Gastroesophageal sphincter (tissue), 4 donors: ENCODE measurements at regions not wholly inside any gene's neighbourhood (a gene's known extent, or its start where the extent isn't known, plus 50 kb on each side); places are given as distances from the start of the nearest gene placed in this dataset.
A peak's percentile ranks its signal among the peaks of the same experiment; 100 is the strongest.
"Not testable (repeated sequence)": the region's sequence is repeated elsewhere in the genome, so short reads cannot be mapped to it uniquely, and the experiment has no call there.

Experiments
- ATAC-seq: fragments of 150-250 bp; one replicate; pipeline ENCODE4 v1.9.1; 2016; ENCODE audit warnings: mild to moderate bottlenecking, moderate library complexity
- H3K27ac ChIP-seq, 4 donors: fragments of 200-600 bp; sonication (generic) in 3 of 4; 1 replicate in 3 of 4; 2 replicates in 1 of 4; pipeline ENCODE4 v1.5.1; 2016 to 2019
- H3K27me3 ChIP-seq: fragments of 200-600 bp; sonication (generic); one replicate; pipeline ENCODE4 v1.5.1; 2019
- H3K36me3 ChIP-seq, 2 donors: fragments of 200-600 bp; sonication (generic); one replicate each; pipeline ENCODE4 v1.5.1; 2019; ENCODE audit warnings: control low read depth in 1 of 2
- H3K4me1 ChIP-seq, 3 donors: fragments of 200-600 bp; sonication (generic); 1 replicate in 2 of 3; 2 replicates in 1 of 3; pipeline ENCODE4 v1.5.1; 2016 to 2019; ENCODE audit warnings: control low read depth in 2 of 3
- H3K4me3 ChIP-seq, 2 donors: fragments of 200-600 bp; sonication (generic); one replicate each; pipeline ENCODE4 v1.5.1; 2019; ENCODE audit warnings: mild to moderate bottlenecking in 1 of 2, moderate library complexity in 1 of 2
- H3K9me3 ChIP-seq, 3 donors: fragments of 200-600 bp; sonication (generic); one replicate each; pipeline ENCODE4 v1.5.1; 2017 to 2019; ENCODE audit warnings: control low read depth in 2 of 3
- EP300 ChIP-seq: sonication (generic); formaldehyde crosslinking; IDR thresholded peaks from one replicate; pipeline ENCODE4 v1.6.1; 2017; ENCODE audit warnings: antibody characterized with exemption, mild to moderate bottlenecking
- POLR2A ChIP-seq, 2 donors: fragments of 450-650 bp; IDR thresholded peaks; one replicate each; pipeline ENCODE4 v1.6.1; 2017; ENCODE audit warnings: antibody characterized with exemption in 2 of 2, mild to moderate bottlenecking in 2 of 2, moderate library complexity in 1 of 2
- POLR2AphosphoS5 ChIP-seq: sonication (generic); formaldehyde crosslinking; IDR thresholded peaks from one replicate; pipeline ENCODE4 v1.6.1; 2017; ENCODE audit warnings: antibody characterized with exemption
- WGBS, 2 donors: methylation state at CpG; one replicate each; pipeline ENCODE4 v1.1.5; 2018; ENCODE audit warnings: low coverage in 1 of 2; 5-methylcytosine and 5-hydroxymethylcytosine counted together
- TF ChIP-seq, protein P1 (sequence below), 4 experiments: fragments of 200-600 bp in 2 of 4; fragments of 450-650 bp in 2 of 4; sonication (generic) in 1 of 4; IDR thresholded peaks; one replicate each; pipeline ENCODE4 v1.5.1; 2017 to 2019; ENCODE audit warnings: antibody characterized with exemption in 4 of 4, mild to moderate bottlenecking in 2 of 4, moderate library complexity in 2 of 4

DNA sequence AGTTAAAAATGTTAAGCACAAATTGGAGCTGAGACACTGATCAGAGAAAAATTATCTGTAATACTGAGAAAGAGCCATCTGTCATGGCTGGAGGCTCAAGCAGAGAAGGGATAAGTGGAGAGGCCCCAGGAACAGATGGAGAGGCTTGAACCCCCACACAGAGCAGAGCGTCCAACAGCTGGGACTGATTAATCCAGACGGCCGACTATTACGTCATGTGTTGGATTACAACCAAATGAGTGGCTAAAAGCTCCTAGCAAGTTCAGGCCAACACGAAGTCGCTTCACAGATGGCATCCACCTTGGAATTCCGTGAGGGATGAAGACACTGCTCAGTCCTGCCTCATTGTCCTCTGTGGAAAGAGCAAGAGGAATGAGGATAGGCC lies 57.7 kb upstream of the ATXN3L start:
- Histone ChIP-seq H3K4me3 (no peak overlapping the region), H3K4me1 (peaks cover 0 to 20% (median 0%) of the 10 kb centered on the region in 3 donors), H3K27me3 (no peaks in the 10 kb centered on the region), H3K9me3 (no peaks in the 10 kb centered on the region), H3K27ac (peak overlapping the region in 2 of 4 donors; percentile 17 to 55), H3K36me3 (no peaks in the 10 kb centered on the region)
- TF ChIP-seq, protein P1, sequence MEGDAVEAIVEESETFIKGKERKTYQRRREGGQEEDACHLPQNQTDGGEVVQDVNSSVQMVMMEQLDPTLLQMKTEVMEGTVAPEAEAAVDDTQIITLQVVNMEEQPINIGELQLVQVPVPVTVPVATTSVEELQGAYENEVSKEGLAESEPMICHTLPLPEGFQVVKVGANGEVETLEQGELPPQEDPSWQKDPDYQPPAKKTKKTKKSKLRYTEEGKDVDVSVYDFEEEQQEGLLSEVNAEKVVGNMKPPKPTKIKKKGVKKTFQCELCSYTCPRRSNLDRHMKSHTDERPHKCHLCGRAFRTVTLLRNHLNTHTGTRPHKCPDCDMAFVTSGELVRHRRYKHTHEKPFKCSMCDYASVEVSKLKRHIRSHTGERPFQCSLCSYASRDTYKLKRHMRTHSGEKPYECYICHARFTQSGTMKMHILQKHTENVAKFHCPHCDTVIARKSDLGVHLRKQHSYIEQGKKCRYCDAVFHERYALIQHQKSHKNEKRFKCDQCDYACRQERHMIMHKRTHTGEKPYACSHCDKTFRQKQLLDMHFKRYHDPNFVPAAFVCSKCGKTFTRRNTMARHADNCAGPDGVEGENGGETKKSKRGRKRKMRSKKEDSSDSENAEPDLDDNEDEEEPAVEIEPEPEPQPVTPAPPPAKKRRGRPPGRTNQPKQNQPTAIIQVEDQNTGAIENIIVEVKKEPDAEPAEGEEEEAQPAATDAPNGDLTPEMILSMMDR (IDR thresholded peaks at IDR 0.05) = no peak
- no peak for TF ChIP-seq POLR2A (IDR thresholded peaks at IDR 0.05)
- WGBS, 2 donors = 53% methylated on average over 2 of the region's 7 CpGs; no CpG with 5 or more reads in 1 of the 2 donors
- ATAC-seq = no peak

GRCh38 chrX:13376857-13377549 lies 57.1 kb upstream of the ATXN3L start:
- H3K4me1 ChIP-seq = peaks cover 0 to 20% (median 0%) of the 10 kb centered on the region in 3 donors
- WGBS, 2 donors = 27 to 51% methylated on average over 6 to 7 of the region's 9 CpGs
- H3K9me3 ChIP-seq = no peaks in the 10 kb centered on the region
- H3K36me3 ChIP-seq = no peaks in the 10 kb centered on the region
- H3K27me3 ChIP-seq = no peaks in the 10 kb centered on the region
- peak overlapping the region in 3 of 4 donors; percentile 17 to 60 (median 55) for H3K27ac ChIP-seq
- peak; percentile 44 for ATAC-seq
- no peak for TF ChIP-seq EP300
- H3K4me3 ChIP-seq = no peak overlapping the region

DNA sequence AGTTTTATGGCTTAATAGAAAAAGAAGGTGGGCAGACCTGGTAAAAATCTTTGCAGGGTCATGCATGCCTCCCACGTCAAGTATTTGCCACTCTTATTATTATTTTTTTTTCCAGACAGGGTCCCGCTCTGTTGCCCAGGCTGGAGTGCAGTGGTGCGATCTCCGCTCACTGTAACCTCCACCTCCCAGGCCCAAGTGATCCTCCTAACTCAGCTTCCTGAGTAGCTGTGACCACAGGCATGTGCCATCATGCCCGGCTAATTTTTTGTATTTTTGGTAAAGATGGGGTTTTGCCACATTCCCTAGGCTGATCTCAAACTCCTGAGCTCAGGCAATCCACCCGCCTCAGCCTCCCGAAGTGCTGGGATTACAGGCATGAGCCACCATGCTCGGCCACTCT lies 55.7 kb upstream of the ATXN3L start:
- H3K27me3 ChIP-seq, H3K4me3 ChIP-seq, H3K9me3 ChIP-seq, ATAC-seq, H3K36me3 ChIP-seq: not testable (repeated sequence)
- peak overlapping the region in 1 of 4 donors; percentile 55 for H3K27ac ChIP-seq
- peaks cover 0 to 20% (median 0%) of the 10 kb centered on the region in 3 donors for H3K4me1 ChIP-seq
- 97 to 100% methylated on average over 4 to 5 of the region's 8 CpGs for WGBS, 2 donors

DNA sequence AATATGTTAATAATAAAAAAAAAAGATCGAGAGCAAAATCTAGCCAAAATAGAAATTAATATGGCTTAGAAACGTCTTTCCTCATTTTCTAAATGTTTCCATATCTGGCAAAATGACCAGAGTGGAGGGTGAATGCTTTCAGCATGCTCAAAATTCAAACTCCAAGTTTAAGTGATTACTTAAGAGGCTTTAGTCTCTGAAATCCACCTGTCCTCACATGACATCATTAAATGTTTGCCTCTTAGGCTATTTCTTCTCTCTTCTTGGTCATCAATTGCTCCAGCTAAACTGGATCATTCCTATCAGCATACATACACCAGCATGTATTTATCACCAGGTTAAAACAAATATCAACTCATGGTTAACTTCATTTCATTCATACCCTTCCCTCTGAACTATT lies 54.5 kb upstream of the ATXN3L start:
- peaks cover 0 to 20% (median 0%) of the 10 kb centered on the region in 3 donors for H3K4me1 ChIP-seq
- no peaks in the 10 kb centered on the region for H3K27me3 ChIP-seq
- no peaks in the 10 kb centered on the region for H3K9me3 ChIP-seq
- no peak overlapping the region for H3K4me3 ChIP-seq
- WGBS, 2 donors = 18 to 43% methylated on average over 2 of the region's 2 CpGs
- peak overlapping the region in 2 of 4 donors; percentile 55 to 71 for H3K27ac ChIP-seq
- no peak for ATAC-seq
- TF ChIP-seq POLR2AphosphoS5 = no peak
- no peak for TF ChIP-seq POLR2A (IDR thresholded peaks at IDR 0.05)
- TF ChIP-seq, protein P1 (IDR thresholded peaks at IDR 0.05) = no peak
- no peak for TF ChIP-seq EP300
- no peaks in the 10 kb centered on the region for H3K36me3 ChIP-seq

DNA sequence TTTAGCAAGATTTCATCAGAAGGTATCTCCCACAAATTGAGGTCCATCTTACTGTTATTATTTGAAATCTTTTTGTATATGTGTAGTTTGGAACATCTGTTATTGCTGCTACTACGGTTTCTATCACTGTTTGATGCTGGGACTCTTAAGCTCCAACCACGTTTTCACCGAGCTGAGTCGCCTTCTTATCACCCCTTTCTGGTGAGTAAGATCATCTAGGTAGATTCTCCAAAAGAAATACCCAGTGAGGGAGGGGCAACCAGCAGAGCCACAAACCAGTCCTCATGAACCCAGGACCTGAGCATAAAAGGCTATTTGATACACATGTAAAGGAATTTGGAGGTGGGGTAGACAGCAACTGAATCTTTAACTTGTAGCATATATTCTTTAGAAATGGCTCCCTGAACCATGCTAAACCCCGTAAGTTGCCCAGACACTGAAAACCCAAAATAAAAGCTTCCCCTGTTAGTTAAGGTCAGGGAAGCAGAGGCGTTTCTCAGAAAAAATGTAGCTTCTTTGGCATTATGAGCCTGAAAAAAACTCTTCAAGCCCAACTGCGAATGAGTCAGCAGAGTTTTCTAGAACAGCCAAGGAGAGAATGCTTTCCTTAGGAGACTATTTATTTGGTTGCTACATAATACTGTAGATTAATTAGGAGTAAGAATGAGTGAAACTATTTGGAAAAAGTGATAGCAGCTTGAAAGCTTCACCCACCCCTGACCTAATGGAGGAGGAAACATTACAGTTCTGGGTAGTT lies 53.8 kb upstream of the ATXN3L start:
- peak overlapping the region in 3 of 4 donors; percentile 38 to 71 (median 55) for H3K27ac ChIP-seq
- H3K9me3 ChIP-seq = no peaks in the 10 kb centered on the region
- H3K36me3 ChIP-seq = no peaks in the 10 kb centered on the region
- H3K4me1 ChIP-seq = peaks cover 0 to 20% (median 0%) of the 10 kb centered on the region in 3 donors
- no peaks in the 10 kb centered on the region for H3K27me3 ChIP-seq
- peak; percentile 20 for TF ChIP-seq POLR2AphosphoS5
- TF ChIP-seq EP300 = no peak
- TF ChIP-seq, protein P1 (IDR thresholded peaks at IDR 0.05) = no peak
- peak; percentile 66 for ATAC-seq
- 14 to 68% methylated on average over 6 to 7 of the region's 7 CpGs for WGBS, 2 donors
- no peak overlapping the region for H3K4me3 ChIP-seq

DNA sequence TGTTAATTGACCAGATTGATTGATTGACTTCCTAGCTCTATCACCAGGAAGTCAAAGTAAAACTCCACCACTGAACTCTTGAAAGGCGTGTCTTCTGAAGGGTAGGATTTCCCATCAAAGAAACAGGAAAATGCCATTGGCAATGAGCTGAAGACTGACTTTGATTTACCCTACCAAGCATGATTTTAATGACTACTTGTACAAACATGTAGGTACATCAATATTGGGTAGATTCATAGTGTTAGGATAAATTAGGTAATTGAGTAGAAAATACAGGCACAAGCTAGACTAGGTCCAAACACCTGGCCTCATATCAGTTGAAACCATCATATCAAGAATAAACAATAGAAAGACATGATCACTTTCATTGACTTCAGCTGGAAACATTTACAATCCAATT lies 53.2 kb upstream of the ATXN3L start:
- H3K27me3 ChIP-seq = no peaks in the 10 kb centered on the region
- TF ChIP-seq, protein P1 (IDR thresholded peaks at IDR 0.05) = no peak
- TF ChIP-seq POLR2AphosphoS5 (no peak), EP300 (no peak), POLR2A (IDR thresholded peaks at IDR 0.05) (no peak)
- H3K4me1 ChIP-seq = peaks cover 0 to 20% (median 0%) of the 10 kb centered on the region in 3 donors
- no peaks in the 10 kb centered on the region for H3K36me3 ChIP-seq
- no peaks in the 10 kb centered on the region for H3K9me3 ChIP-seq
- H3K4me3 ChIP-seq = no peak overlapping the region
- no CpG with 5 or more reads among the region's 1 CpG for WGBS, 2 donors
- peak overlapping the region in 2 of 4 donors; percentile 38 to 71 for H3K27ac ChIP-seq
- ATAC-seq = no peak
